Fibroblast of skin of left biceps (primary cell): ENCODE measurements at regions not wholly inside any gene's neighbourhood (a gene's known extent, or its start where the extent isn't known, plus 50 kb on each side); places are given as distances from the start of the nearest gene placed in this dataset.
"Not testable (repeated sequence)": the region's sequence is repeated elsewhere in the genome, so short reads cannot be mapped to it uniquely, and the experiment has no call there.

Experiments used
- DNase-seq, 2 experiments: peaks; one replicate each; pipeline ENCODE4 v3.0.0-alpha.2; 2013; ENCODE audit warnings: low read depth in 2 of 2

DNA sequence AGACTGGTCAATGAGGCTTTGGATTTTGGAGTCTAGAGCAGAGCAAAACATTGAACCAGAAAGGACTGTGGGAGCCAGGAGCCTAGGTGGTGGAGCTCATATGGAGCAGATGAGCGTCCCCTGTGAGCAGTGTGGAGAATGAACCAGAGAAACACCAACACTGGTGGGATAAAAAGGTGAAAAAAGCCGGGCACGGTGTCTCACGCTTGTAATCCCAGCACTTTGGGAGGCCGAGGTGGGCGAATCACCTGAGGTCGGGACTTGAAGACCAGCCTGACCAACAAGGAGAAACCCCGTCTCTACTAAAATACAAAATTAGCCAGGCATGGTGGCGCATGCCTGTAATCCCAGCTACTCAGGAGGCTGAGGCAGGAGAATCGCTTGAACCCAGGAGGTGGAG lies 192.7 kb upstream of the CDH5 start:
- DNase-seq = not testable (repeated sequence)

DNA sequence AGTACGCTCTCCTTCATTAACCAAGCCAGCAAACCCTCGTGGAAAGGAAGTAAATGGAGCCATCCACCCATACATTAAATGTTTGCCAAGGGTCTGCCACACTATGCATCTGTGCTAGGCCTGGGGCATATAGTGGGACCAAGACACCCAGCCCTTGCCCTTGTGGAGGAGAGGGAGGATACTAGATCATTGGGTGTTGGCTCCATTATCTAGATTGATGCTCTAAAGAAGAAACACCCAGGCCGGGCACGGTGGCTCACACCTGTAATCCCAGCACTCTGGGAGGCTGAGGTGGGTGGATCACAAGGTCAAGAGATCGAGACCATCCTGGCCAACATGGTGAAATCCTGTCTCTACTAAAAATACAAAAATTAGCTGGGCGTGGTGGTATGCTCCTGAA lies 193.3 kb upstream of the CDH5 start:
- DNase-seq = not testable (repeated sequence)

DNA sequence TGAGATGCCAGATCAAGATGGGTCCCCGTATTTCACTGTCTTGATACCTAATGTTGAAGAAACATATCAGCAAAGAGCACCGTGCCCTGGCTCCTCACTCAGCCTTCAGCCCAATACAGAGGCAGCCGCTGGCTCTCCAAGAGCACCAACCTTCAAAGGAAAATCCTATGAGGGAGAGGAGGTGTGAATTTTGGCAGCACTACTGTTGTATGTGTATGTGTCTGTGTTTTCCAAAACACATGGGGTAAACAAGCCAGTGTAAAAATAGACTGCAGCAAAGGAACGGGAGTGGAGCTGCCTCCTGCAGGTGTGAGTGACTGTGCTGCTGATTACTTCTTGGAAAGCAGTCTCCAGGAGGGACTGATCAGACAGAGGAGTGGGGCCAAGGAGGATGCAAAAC lies 194.0 kb upstream of the CDH5 start:
- DNase-seq = no peak

DNA sequence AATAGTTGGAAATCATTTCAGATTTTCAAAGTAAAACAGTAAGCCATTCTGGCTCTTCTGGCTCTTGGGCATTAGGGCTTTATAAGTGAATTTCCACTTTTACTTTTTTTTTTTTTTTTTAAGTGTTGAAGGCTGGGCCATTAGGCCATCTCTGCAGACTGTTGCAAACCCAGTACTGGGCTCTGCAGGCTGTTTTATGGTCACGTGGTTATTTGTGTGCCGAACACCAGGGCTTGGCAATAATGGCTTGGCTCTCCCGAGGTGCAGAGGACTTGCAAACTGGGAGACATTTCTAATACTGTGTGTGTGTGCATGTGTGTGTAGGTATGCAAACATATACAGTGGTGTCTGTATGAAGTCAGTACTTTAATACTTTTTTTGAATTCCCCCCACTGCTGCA lies 194.9 kb upstream of the CDH5 start:
- DNase-seq = no peak

DNA sequence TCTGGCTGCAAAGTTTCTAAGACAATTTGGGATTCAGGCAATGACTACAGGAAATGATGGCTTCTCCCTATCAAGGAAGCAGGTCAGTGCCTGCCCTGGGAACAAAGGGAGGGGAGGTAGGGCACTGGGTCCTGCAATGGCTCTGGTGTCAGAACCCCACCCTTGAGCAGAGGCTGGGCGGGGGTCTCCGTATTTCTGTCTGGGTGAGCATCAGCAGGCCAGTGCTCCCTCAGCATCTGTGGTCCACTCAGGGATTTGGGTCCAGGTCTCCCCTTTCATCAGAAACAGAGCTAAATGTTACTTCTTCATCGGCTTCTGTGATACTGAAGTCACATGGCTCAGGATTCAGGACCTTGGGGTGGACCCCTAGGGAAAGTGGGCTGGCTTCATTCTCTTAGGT lies 195.5 kb upstream of the CDH5 start:
- no peak for DNase-seq

DNA sequence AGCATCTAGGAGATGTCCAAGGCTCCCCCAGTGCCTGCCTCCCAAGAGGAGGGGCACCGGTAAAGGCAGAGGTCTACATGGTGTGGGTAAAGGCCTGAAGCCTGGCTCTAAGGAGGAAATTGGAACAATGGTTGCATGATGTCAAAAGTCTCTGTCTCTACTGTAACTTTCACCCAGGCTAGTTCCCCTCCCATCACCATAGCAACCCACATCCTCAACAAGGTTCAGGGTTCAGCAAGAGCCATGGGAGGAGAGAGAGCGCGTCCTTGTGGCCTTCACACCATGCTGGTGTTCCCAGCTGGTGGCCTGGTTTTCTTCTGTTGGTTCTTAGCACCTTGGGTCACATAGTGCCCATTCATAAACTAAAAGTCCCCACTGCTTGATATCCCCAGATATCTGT lies 196.7 kb upstream of the CDH5 start:
- DNase-seq = no peak

DNA sequence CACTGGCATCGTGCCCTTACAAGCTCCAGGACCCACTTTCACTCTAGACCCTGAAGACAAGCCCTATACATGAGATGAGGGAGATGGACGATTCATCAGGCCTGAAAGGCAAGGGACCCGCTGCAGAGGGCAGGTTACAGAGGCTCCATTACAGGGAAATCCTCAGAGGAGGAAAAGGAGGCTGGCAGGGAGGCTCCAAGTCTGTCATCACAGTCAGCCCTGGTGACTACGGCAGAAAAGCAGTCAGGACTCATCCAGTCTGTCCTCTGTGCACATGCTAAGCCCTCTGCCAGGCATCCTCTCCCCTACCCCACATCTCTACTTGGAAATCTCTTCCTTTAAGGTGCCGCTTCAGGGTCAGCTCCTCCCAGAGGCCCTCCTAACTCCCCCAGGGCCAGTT lies 197.7 kb upstream of the CDH5 start:
- no peak for DNase-seq

DNA sequence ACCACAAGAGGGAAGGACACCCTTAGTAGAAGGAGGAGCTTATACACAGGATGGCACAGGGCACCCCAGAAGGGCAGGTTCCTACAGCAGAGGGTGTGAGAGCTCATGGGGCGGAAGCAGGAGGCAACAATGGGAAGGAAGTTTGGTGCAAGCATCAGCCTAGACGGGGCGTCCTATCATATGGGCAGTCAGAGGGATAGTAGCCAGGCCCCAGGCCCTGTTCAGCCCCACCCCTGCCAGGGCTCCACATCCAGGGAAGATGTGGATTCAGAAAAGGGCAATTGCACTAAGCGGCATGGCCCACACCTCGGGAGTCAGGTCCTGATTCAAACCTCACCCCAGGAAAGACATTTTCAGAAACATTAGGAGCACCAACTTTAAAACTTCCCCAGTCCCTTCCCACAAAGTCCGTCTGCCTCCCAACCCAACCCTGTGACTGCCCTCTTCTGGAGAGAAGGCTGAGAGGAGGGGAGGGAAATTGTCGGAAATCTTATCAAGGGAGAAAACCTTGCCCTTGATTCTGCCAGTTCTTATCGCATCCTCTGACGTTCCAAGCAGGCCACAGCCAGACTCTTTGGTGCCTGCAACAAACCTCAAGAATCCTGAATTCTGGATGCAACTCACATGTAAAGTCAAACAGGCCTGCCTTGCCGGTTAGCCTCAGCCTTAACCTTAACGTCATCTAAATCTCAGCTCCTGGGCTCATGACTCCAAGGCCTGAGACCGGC lies 198.8 kb upstream of the CDH5 start:
- DNase-seq = no peak

DNA sequence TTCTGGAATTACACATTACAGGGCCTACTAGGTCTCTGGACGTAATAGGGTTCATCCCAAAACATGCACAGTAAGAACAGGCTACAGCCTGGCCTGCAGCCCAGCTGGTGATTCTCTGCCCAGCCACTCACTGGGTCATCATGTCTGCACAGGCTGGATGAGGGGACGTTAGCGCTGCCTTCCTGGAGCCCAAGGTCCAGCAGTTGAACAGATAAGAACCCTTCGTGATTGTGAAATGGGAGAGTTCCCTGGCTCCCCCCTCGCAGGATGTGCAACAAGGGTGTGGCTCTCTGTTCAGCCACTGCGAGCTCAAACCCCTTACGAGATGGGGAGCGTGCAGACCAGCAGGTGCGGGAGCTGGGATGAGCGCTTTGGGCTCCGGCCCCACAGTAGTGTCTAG lies 200.0 kb upstream of the CDH5 start:
- DNase-seq = no peak

DNA sequence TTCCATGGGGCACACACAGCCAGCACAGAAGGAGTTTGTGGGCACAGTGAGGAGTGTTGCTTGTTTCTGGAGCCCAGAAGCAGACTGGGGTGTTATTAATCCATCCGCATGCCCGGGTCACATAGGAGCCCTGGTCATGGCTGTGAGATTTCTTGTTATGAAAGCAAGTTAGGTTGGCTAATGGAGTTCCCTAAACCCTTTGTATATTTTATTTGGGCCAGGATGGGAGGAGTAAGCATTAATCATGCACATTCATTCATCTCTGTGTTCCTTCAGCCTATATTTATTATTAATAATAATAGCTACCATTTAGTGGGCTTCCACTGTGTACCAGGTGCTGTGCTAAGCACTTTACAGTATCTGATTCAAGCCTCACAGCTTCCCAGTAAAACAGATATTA lies 200.6 kb upstream of the CDH5 start:
- DNase-seq = no peak

DNA sequence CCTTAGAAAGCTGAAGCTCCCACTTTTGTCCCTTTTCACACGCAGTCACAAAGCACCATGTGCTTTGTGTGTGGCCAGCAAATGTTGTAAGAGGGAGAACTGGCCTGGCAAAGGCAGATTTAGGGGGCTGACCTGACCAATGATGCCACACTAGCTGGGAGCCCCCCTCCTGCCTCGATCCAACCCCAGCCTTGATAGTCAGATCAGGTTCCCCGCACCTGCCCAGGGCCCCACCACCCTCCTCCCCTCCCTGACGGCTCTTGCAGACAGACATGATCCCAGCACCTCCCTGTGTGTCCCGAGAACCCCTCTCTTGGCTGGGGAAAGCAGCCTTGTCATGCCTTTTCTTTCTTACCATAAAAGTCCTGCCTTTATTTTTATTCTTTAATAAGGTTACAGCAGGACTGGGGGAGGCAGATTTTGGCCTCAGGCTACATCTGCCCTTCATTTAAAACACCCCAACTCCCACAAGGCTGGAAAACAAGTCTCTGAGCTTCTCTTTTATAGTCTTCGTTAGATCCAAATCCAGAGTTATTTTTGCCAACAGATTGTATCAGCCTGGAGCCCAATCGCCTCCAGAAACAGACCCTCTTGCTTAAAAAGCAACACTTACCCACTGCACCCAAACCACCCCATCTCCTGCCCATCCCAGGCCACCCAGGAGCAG lies 201.8 kb upstream of the CDH5 start:
- DNase-seq = no peak

DNA sequence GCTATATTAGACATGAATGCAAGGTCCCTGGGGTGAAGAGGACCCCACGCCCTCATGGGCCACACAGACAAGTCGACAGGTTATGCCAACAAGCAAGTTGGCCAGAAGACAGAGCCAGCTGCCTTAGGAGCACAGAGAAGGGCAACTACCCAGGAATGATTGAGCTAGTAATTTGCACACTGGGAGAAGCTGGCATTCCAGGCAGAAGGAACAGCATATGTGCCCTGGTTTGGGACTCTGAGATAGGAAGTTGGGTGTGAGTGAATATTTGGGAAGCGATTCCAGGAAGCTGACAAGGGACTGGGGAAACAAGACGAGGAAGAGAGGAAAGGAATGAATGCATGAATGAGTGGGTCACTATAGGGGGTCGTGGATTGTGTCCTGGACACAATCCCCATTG lies 203.7 kb upstream of the CDH5 start:
- DNase-seq = no peak

DNA sequence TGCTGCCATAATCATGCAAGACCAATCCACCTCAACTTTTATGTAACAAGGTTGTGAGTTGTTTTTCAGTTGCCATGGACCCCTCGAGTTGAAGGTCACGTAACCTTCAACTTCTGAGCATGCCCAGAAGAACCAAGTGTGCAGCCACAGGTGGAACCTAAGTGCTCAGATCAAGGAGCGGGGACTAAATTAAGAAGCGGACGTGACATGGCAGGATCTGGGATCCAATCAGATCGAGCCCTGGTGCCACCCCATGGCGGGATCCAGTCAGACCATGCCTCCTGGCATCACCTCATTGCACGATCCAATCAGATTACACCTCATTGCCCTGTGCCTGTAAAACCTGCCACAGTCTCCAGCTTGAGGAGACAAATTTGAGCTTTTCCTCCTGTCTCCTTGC lies 204.5 kb upstream of the CDH5 start:
- no peak for DNase-seq

DNA sequence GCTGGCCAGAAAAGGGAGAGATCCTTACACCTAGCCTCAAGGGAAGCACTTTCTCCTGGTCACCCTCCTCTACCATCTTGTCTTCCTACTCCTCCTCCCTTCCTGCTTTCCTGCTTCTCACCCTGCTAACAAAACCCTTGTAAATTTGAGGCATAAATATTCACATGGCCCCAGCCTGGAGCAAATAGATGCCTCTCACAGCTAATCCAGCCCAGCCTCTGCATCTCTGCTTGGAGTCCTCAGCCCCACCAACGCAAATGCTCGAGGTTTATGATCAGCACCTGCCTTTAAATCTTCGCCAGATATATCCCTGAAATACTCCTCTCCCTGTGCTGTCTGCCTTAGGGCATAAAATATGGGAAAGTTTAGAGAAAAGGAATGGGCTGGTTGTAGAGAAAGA lies 205.2 kb upstream of the CDH5 start:
- no peak for DNase-seq

DNA sequence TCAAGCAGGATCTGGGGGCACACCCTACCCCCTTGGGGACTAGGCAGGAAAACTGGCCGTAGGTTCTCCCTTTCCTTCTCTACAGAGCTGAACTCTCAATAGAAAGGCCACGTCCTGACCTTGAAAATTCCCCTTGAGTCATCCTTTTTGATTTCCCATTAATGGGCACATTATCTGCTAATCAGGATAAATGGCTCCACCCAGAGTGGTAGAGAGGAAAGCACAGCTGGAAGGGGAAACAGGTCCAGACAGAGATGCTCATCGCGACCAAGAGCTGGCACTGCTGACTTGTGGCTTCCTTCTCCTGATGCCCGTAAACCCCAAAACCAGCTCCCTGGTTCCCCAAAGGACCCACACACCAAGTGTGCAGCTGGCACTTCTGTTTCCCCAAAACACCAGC lies 206.5 kb upstream of the CDH5 start:
- no peak for DNase-seq

DNA sequence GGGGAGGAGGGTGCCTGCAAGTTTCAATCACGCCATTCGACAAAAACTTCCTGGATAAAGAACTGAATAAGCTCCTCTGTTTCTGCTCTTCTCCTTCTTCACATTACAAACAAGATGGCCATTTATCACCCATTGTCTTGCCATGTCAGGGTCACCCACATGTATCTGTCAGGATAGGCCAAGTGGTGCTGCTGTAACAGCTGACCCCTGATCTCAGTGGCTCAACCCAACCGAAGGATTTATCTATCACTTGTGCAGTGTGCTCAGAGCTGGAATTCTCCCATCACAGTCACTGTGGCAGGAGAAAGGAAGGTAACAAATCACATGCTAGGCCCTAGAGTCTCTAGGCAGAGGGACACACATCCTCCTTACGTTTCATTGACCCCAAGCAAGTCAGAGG lies 210.0 kb upstream of the CDH5 start:
- DNase-seq = no peak

DNA sequence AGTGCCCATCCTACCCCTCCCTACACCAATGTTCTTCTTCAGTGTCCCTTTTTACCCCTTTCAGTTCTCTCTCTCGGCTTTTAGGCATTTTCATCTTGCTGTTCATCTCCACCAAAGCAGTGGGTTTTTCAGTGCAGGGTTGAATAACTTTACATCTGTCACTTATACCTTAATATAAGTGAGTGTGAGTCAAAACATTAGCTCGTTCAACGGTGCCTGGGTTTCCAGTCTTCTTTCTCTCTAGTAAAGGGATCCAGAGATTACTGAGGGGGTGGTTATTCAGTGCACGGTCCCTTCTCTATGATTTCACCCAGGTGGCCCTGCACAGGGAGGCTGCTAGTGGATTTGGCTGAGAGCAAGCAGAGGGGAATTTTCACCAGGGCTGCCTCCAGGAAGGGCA lies 210.6 kb upstream of the CDH5 start:
- DNase-seq = no peak

DNA sequence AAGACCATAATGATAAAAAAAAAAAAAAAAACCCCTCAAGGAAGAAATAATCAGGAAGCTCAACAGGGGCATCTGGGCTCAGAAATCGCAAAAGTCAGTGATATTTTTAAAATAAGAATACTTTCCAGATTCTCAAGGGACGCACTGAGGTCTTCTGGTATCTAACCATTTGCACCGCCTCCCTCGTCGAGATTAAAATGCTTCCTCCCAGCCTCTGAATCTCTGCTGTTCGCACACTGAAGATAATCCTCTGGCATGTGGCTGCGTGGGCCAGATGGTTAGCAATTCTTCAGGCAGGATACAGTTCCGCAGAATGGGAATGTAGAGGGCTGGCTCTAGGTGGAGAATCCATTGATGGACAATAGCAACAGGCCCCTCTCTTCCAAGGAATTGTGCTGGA lies 211.7 kb upstream of the CDH5 start:
- peak; percentile 76 to 78 for DNase-seq

DNA sequence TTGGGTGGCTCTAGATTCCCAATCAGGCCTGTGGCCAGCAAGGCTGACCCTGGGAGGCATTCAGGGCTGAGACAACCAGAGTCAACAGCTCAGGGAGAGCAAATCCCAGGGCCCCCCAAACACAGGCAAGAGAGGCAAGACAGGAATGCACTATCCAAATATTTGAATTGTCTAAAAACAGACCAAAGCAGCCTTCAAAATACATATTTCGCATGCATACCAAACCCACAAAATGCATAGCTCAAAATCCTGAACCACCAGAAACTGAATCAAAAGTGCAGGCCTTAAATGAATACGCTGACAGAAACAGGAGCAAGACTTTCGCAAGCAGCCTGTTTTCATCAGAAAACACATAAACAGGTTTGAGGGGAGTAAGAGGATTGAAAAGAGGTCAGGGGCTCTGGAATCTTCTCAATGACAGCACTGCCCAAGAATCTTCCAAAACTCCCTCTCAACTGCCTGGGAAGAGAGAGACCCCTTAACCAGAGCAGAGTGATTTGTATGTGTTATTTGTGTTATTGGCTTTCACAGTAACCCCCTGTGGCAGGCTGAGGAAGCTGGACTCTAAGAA lies 213.6 kb upstream of the CDH5 start:
- DNase-seq = peak; percentile 98

DNA sequence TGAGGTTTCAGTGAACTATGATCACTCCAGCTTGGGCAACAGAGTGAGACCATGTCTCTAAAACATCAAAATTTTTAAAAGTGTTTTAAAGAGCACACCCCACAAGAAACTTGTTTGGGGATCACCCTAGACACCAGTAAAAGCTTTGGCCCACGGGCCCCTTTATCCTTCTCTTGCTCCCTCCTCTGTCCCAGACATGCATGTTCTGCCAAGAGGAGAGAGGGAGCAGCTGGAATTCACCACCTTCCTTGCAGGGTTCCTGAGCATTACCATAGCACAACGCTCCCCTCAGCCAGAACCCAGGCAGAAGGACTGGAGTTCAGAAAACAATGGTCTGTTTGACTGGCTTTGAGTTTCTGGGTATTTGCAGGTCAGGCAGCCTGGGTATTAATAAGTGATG lies 214.3 kb upstream of the CDH5 start:
- DNase-seq = no peak

DNA sequence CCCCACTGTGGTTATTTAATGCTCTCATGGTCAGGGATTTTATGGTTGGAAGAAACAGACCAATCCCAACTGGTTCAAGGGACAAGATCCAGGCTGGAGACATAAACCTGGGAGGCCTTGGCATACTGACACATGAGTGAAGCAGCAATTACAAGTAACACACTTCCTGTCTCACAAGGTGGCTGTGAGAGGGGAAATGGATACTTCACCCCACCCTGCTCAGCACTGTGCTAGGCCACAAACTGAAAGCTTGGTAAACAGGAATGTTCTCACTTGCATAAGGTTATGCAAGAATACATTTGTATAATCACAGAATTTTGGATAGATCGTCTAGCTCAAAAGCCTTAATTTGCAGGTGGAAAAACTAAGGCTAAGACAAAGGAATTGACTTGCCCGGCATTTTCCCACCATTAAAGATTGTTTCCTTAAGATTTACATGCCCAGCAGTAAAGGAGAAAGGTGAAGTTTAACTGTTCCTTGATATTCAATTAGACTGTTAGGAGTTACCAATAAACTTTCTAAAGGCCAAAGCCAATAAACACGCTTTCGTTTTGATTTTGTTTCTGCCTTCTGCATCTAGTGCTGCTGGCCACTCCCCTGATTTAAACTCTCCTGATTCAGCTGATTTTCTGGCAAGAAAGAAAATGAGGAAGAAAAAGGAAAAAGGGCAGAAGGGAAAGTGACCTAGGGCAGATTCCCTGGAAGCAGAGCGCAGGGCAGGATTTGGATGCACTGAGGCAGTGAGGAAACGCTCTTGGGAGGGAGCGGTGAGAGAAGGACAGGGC lies 215.6 kb upstream of the CDH5 start:
- DNase-seq = no peak

DNA sequence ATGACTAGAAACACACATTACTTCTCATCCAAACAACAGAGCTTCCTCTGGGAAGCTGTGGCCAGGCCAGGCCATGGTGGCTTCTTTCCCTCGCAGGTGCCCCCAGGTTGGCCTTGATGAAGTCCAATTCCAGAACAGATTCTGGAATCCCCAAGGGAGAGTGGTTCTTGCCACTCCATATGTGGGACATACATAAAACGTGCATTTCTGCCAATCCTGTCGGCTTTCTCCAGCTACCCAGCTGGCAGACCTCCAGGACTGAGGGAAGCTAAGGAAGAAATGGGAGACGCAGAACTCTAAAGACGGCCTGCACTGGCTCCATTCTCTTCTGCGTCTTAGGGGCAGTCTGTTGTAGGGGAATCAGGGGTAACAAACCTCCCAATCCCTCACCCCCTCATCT lies 219.2 kb upstream of the CDH5 start:
- peak in 1 of 2 experiments; percentile 77 for DNase-seq

DNA sequence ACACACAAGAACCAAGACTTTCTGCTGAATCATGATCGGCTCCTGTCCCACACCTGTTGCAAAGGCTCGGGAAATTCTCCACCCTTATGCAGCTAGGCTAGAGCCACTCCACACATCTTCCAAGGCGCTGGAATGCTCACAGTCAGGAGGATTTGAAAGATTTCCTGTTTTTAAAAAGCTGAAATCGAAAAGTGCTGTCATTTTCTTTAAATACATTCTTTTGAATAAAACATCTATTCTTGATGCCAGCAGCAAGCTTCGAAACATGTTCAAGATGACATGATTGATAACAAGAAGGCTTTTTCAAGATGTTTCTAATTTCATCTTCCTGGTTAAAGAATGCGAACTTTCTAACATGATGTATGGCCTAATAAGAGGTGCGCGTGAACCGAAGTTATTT lies 219.7 kb upstream of the CDH5 start:
- DNase-seq = peak; percentile 93 to 96
